Neural cell (in vitro differentiated cells): ENCODE measurements at regions not wholly inside any gene's neighbourhood (a gene's known extent, or its start where the extent isn't known, plus 50 kb on each side); places are given as distances from the start of the nearest gene placed in this dataset.

ENCODE experiments used
- H2AFZ ChIP-seq: fragments of 200-600, 300-800 bp; sonication (generic), shearing (Covaris generic); 2 replicates; pipeline ENCODE4 v1.6.0; 2014; ENCODE audit warnings: low read depth, mild to moderate bottlenecking, antibody characterized with exemption, low read length, moderate library complexity
- H3F3A ChIP-seq: fragments of 200-600 bp; shearing (Covaris generic); 2 replicates; pipeline ENCODE4 v1.6.1; 2016; ENCODE audit warnings: mild to moderate bottlenecking, moderate library complexity, mixed read lengths, antibody characterized with exemption, low read length; ENCODE audit not compliant: insufficient read depth, poor library complexity, severe bottlenecking
- H3K27ac ChIP-seq: fragments of 200-600, 300-800 bp; sonication (generic), shearing (Covaris generic); 2 replicates; pipeline ENCODE4 v1.5.1; 2014; ENCODE audit warnings: mild to moderate bottlenecking, low read length, moderate library complexity
- H3K27me3 ChIP-seq: fragments of 300-800, 200-600 bp; sonication (generic), shearing (Covaris generic); 2 replicates; pipeline ENCODE4 v1.6.0; 2014; ENCODE audit warnings: mild to moderate bottlenecking, low read depth, low read length, moderate library complexity; ENCODE audit not compliant: insufficient read depth
- H3K36me3 ChIP-seq: fragments of 300-800, 200-600 bp; sonication (generic), shearing (Covaris generic); 2 replicates; pipeline ENCODE4 v1.5.1; 2014; ENCODE audit warnings: mild to moderate bottlenecking, antibody characterized with exemption, low read length, moderate library complexity; ENCODE audit not compliant: insufficient read depth
- H3K4me2 ChIP-seq: fragments of 300-800, 200-600 bp; sonication (generic), shearing (Covaris generic); 2 replicates; pipeline ENCODE4 v1.6.0; 2014; ENCODE audit warnings: mild to moderate bottlenecking, low read length
- H3K4me3 ChIP-seq: fragments of 300-800, 200-600 bp; sonication (generic), shearing (Covaris generic); 2 replicates; pipeline ENCODE4 v1.5.1; 2014; ENCODE audit warnings: mild to moderate bottlenecking, low read length, moderate library complexity
- H3K79me2 ChIP-seq: fragments of 200-600 bp; shearing (Covaris generic); replicated peaks from 2 replicates; pipeline ENCODE4 v1.6.0; 2014; ENCODE audit warnings: mild to moderate bottlenecking, low read length, moderate library complexity; ENCODE audit not compliant: insufficient read depth
- H3K9ac ChIP-seq: fragments of 300-800, 200-600 bp; sonication (generic), shearing (Covaris generic); 2 replicates; pipeline ENCODE4 v1.6.1; 2016; ENCODE audit warnings: mild to moderate bottlenecking, low read length, mixed read lengths
- H3K9me2 ChIP-seq: fragments of 200-600 bp; shearing (Covaris generic); 2 replicates; pipeline ENCODE4 v1.6.1; 2016; ENCODE audit warnings: mild to moderate bottlenecking, low read length, mixed read lengths; ENCODE audit not compliant: insufficient read depth
- H3K9me3 ChIP-seq: fragments of 200-600, 300-800 bp; sonication (generic), shearing (Covaris generic); 2 replicates; pipeline ENCODE4 v1.6.1; 2016; ENCODE audit warnings: mild to moderate bottlenecking, mixed run types, low read length, moderate library complexity, mixed read lengths
- H4K20me1 ChIP-seq: fragments of 200-600 bp; shearing (Covaris generic); 2 replicates; pipeline ENCODE4 v1.6.1; 2016; ENCODE audit warnings: mild to moderate bottlenecking, mixed run types; ENCODE audit not compliant: insufficient read depth
- CTCF ChIP-seq: fragments of 450-650 bp; IDR thresholded peaks from 2 replicates; pipeline ENCODE4 v1.5.1; 2014; ENCODE audit warnings: antibody characterized with exemption, mild to moderate bottlenecking, moderate library complexity; ENCODE audit not compliant: poor library complexity, severe bottlenecking
- EP300 ChIP-seq: fragments of 450-650 bp; conservative IDR thresholded peaks from 2 replicates; pipeline ENCODE4 v1.6.1; 2014; ENCODE audit warnings: antibody characterized with exemption, mild to moderate bottlenecking, moderate library complexity; ENCODE audit not compliant: poor library complexity, severe bottlenecking
- EZH2 ChIP-seq: fragments of 200-600, 300-800 bp; shearing (Covaris generic), sonication (generic); IDR thresholded peaks from 2 replicates; pipeline ENCODE4 v1.6.1; 2014; ENCODE audit warnings: antibody characterized with exemption, low read length, borderline replicate concordance, mild to moderate bottlenecking; ENCODE audit not compliant: insufficient read depth, poor library complexity, severe bottlenecking
- MXI1 ChIP-seq: fragments of 450-650 bp; conservative IDR thresholded peaks from 2 replicates; pipeline ENCODE4 v1.6.1; 2014; ENCODE audit warnings: antibody characterized with exemption, mild to moderate bottlenecking; ENCODE audit not compliant: poor library complexity, severe bottlenecking
- POLR2AphosphoS5 ChIP-seq: IDR thresholded peaks from 2 replicates; pipeline ENCODE4 v1.6.1; 2012
- RAD21 ChIP-seq: fragments of 450-650 bp; conservative IDR thresholded peaks from 2 replicates; pipeline ENCODE4 v1.6.1; 2014; ENCODE audit warnings: antibody characterized with exemption, mild to moderate bottlenecking, moderate library complexity
- SMC3 ChIP-seq: fragments of 450-650 bp; conservative IDR thresholded peaks from 2 replicates; pipeline ENCODE4 v1.6.1; 2014; ENCODE audit warnings: antibody characterized with exemption, mild to moderate bottlenecking, moderate library complexity; ENCODE audit not compliant: poor library complexity
- TAF1 ChIP-seq: IDR thresholded peaks from 2 replicates; pipeline ENCODE4 v1.6.1; 2012; ENCODE audit warnings: low read depth
- TF ChIP-seq, protein P1 (sequence below): IDR thresholded peaks from 2 replicates; pipeline ENCODE4 v1.6.1; 2012; ENCODE audit warnings: borderline replicate concordance

GRCh38 chr20:62527781-62528180, 52.0 kb upstream of the GATA5 start:
- no peak overlapping the region for H3K4me2 ChIP-seq
- H3K27ac ChIP-seq, result no peak overlapping the region
- TF ChIP-seq MXI1 (no peak), EZH2 (no peak), SMC3 (no peak), POLR2AphosphoS5 (no peak), TAF1 (no peak), EP300 (no peak), CTCF (no peak), RAD21 (no peak)
- TF ChIP-seq, protein P1, sequence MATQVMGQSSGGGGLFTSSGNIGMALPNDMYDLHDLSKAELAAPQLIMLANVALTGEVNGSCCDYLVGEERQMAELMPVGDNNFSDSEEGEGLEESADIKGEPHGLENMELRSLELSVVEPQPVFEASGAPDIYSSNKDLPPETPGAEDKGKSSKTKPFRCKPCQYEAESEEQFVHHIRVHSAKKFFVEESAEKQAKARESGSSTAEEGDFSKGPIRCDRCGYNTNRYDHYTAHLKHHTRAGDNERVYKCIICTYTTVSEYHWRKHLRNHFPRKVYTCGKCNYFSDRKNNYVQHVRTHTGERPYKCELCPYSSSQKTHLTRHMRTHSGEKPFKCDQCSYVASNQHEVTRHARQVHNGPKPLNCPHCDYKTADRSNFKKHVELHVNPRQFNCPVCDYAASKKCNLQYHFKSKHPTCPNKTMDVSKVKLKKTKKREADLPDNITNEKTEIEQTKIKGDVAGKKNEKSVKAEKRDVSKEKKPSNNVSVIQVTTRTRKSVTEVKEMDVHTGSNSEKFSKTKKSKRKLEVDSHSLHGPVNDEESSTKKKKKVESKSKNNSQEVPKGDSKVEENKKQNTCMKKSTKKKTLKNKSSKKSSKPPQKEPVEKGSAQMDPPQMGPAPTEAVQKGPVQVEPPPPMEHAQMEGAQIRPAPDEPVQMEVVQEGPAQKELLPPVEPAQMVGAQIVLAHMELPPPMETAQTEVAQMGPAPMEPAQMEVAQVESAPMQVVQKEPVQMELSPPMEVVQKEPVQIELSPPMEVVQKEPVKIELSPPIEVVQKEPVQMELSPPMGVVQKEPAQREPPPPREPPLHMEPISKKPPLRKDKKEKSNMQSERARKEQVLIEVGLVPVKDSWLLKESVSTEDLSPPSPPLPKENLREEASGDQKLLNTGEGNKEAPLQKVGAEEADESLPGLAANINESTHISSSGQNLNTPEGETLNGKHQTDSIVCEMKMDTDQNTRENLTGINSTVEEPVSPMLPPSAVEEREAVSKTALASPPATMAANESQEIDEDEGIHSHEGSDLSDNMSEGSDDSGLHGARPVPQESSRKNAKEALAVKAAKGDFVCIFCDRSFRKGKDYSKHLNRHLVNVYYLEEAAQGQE, result no peak
- no peaks in the 10 kb centered on the region for H4K20me1 ChIP-seq
- H3K36me3 ChIP-seq, result no peaks in the 10 kb centered on the region
- H3F3A ChIP-seq, result no peaks in the 10 kb centered on the region
- H3K79me2 ChIP-seq, result no peaks in the 10 kb centered on the region
- no peak overlapping the region for H2AFZ ChIP-seq
- H3K9ac ChIP-seq, result no peak overlapping the region
- H3K27me3 ChIP-seq, result no peaks in the 10 kb centered on the region
- H3K4me3 ChIP-seq, result no peak overlapping the region
- H3K9me2 ChIP-seq, result no peaks in the 10 kb centered on the region
- H3K9me3 ChIP-seq, result no peaks in the 10 kb centered on the region

DNA sequence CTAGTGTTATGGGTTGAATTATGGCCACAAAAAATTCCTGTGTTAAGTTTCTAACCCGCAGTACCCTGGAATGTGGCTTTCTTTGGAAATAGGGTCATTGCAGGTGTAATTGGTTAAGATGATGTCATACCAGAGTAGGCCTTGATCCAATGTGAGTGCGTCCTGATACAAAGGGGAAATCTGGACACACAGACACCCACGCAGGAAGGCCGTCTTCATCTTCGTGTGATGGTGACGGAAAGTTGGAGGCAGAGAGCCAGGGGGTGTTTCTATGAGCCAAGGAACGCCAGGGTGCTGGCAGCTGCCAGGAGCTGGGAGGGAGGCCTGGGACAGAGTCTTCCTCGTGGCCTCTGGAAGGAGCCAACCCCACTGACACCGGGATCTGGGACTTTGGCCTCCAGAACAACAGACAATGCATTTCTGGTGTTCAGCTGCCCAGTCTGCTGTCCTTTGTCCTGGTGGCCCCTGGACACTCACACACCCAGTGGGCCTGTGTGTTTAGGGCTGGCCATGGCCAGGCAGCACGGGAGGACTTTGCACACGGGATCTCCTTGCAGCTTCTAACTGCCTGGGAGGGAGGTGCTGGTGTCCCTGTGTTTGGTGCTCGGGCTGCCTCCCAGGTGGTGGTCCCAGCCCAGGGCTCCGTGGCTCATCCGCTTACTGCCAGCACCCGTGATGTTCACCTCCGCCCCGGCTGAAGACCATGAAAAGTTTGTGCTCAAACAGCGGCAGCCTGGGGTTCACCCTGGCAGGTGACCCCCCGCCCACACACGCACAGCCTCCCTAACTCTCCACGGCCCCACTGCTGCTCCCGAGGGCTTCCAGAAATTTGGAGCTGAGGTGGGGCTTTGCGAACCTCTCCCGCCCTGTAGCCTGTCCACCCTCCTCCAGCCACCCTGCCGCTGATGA, 53.4 kb upstream of the GATA5 start:
- Histone ChIP-seq H3K9me3 (no peaks in the 10 kb centered on the region), H3K79me2 (no peaks in the 10 kb centered on the region), H3K9me2 (no peaks in the 10 kb centered on the region), H3K4me3 (no peak overlapping the region), H3K9ac (no peak overlapping the region), H3K36me3 (no peaks in the 10 kb centered on the region), H3F3A (no peaks in the 10 kb centered on the region), H4K20me1 (no peaks in the 10 kb centered on the region), H2AFZ (no peak overlapping the region), H3K27me3 (no peaks in the 10 kb centered on the region), H3K27ac (no peak overlapping the region), H3K4me2 (no peak overlapping the region)
- no peak for TF ChIP-seq EZH2
- TF ChIP-seq TAF1, result no peak
- TF ChIP-seq POLR2AphosphoS5, result no peak
- TF ChIP-seq EP300, result no peak
- TF ChIP-seq RAD21, result no peak
- no peak for TF ChIP-seq CTCF
- no peak for TF ChIP-seq SMC3
